ENCODE measurements at regions not wholly inside any gene's neighbourhood (a gene's known extent, or its start where the extent isn't known, plus 50 kb on each side); places are given as distances from the start of the nearest gene placed in this dataset.

DNA sequence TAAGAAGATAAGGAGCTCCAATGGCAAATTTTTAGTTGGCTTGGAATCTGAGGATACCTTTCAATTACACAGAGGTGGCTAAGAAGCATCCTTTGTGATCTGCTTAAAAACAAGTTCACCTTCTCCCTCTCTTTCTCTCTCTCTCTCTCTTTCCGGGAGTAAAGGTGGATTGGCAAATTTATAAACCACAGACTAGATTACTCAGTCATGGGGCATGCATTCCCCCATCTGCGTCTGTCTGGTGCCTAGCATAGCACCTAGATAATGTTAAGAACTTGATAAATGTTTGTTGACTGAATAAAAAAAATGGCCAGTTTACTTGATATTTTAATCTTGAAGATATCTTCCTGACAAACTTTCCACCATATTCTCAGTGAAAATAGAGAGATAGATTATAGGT, 312.3 kb downstream of the CDC5L start:
- TF ChIP-seq, protein P1, sequence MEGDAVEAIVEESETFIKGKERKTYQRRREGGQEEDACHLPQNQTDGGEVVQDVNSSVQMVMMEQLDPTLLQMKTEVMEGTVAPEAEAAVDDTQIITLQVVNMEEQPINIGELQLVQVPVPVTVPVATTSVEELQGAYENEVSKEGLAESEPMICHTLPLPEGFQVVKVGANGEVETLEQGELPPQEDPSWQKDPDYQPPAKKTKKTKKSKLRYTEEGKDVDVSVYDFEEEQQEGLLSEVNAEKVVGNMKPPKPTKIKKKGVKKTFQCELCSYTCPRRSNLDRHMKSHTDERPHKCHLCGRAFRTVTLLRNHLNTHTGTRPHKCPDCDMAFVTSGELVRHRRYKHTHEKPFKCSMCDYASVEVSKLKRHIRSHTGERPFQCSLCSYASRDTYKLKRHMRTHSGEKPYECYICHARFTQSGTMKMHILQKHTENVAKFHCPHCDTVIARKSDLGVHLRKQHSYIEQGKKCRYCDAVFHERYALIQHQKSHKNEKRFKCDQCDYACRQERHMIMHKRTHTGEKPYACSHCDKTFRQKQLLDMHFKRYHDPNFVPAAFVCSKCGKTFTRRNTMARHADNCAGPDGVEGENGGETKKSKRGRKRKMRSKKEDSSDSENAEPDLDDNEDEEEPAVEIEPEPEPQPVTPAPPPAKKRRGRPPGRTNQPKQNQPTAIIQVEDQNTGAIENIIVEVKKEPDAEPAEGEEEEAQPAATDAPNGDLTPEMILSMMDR (tag by site-specific recombination; IDR thresholded peaks at IDR 0.05), result no peak
- no peak for TF ChIP-seq ZNF776 (tag by site-specific recombination; IDR thresholded peaks at IDR 0.05; ENCODE audit: borderline replicate concordance)
- TF ChIP-seq, protein P2, sequence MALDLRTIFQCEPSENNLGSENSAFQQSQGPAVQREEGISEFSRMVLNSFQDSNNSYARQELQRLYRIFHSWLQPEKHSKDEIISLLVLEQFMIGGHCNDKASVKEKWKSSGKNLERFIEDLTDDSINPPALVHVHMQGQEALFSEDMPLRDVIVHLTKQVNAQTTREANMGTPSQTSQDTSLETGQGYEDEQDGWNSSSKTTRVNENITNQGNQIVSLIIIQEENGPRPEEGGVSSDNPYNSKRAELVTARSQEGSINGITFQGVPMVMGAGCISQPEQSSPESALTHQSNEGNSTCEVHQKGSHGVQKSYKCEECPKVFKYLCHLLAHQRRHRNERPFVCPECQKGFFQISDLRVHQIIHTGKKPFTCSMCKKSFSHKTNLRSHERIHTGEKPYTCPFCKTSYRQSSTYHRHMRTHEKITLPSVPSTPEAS (tag by site-specific recombination; IDR thresholded peaks at IDR 0.05), result no peak
- TF ChIP-seq, protein P3, sequence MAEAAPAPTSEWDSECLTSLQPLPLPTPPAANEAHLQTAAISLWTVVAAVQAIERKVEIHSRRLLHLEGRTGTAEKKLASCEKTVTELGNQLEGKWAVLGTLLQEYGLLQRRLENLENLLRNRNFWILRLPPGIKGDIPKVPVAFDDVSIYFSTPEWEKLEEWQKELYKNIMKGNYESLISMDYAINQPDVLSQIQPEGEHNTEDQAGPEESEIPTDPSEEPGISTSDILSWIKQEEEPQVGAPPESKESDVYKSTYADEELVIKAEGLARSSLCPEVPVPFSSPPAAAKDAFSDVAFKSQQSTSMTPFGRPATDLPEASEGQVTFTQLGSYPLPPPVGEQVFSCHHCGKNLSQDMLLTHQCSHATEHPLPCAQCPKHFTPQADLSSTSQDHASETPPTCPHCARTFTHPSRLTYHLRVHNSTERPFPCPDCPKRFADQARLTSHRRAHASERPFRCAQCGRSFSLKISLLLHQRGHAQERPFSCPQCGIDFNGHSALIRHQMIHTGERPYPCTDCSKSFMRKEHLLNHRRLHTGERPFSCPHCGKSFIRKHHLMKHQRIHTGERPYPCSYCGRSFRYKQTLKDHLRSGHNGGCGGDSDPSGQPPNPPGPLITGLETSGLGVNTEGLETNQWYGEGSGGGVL (tag by site-specific recombination; IDR thresholded peaks at IDR 0.05), result no peak
- TF ChIP-seq ZNF302 (tag by site-specific recombination; IDR thresholded peaks at IDR 0.05; ENCODE audit: low read depth), result no peak
- TF ChIP-seq, protein P4, sequence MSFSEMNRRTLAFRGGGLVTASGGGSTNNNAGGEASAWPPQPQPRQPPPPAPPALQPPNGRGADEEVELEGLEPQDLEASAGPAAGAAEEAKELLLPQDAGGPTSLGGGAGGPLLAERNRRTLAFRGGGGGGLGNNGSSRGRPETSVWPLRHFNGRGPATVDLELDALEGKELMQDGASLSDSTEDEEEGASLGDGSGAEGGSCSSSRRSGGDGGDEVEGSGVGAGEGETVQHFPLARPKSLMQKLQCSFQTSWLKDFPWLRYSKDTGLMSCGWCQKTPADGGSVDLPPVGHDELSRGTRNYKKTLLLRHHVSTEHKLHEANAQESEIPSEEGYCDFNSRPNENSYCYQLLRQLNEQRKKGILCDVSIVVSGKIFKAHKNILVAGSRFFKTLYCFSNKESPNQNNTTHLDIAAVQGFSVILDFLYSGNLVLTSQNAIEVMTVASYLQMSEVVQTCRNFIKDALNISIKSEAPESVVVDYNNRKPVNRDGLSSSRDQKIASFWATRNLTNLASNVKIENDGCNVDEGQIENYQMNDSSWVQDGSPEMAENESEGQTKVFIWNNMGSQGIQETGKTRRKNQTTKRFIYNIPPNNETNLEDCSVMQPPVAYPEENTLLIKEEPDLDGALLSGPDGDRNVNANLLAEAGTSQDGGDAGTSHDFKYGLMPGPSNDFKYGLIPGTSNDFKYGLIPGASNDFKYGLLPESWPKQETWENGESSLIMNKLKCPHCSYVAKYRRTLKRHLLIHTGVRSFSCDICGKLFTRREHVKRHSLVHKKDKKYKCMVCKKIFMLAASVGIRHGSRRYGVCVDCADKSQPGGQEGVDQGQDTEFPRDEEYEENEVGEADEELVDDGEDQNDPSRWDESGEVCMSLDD (tag by site-specific recombination; IDR thresholded peaks at IDR 0.05), result no peak
